ENCODE measurements at regions not wholly inside any gene's neighbourhood (a gene's known extent, or its start where the extent isn't known, plus 50 kb on each side); places are given as distances from the start of the nearest gene placed in this dataset.

DNA sequence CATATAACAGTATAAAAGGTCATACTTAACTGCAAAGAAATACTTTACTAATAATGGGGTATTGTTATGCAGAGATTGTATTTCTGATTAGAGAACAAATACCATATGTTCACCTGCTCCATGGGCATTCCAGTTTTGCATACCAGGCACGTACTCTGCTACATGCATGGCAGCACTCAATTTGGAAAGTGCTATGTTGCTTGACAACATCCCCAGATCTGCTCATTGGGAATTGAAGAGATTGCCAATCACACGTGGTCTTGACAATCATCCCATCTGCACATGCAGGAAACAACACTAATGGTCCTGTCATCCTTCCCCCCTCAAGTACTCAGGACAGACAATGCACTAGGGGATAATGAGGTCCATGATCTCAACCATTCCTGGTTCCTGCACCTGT is 63.4 kb upstream of the PDE4B start:
- no peak overlapping the region for H4K91ac ChIP-seq (ENCODE audit: low read length)
- no peaks in the 10 kb centered on the region for H3K79me1 ChIP-seq (replicated peaks; ENCODE audit: low read length, poor library complexity, severe bottlenecking)
- H2AK5ac ChIP-seq (ENCODE audit: low read length, severe bottlenecking), result no peak overlapping the region
- H2BK12ac ChIP-seq (ENCODE audit: low read length in 2 of 2), result no peak overlapping the region
- H2BK5ac ChIP-seq (ENCODE audit: low read depth, low read length, poor library complexity, severe bottlenecking), result no peak overlapping the region
- no peaks in the 10 kb centered on the region for H3K36me3 ChIP-seq (ENCODE audit: control insufficient read depth in 1 of 2, insufficient read depth in 2 of 2, low read depth in 1 of 2, low read length in 2 of 2)
- H3K4me3 ChIP-seq (ENCODE audit: insufficient read depth in 1 of 2, low read depth in 1 of 2, low read length in 2 of 2), result no peak overlapping the region
- no peak overlapping the region for H3K18ac ChIP-seq (ENCODE audit: low read depth in 1 of 2, low read length in 2 of 2)
- no peak overlapping the region for H2BK15ac ChIP-seq (ENCODE audit: low read depth, poor library complexity, severe bottlenecking)
- H3K14ac ChIP-seq (ENCODE audit: low read length in 2 of 2), result no peak overlapping the region
- H3K9me3 ChIP-seq (ENCODE audit: control insufficient read depth, low read length), result no peaks in the 10 kb centered on the region
- H3K4me1 ChIP-seq (ENCODE audit: control insufficient read depth, insufficient read depth, low read depth, low read length), result no peaks in the 10 kb centered on the region
- no peak for DNase-seq
- H3K27ac ChIP-seq (ENCODE audit: low read length, poor library complexity, severe bottlenecking), result no peak overlapping the region
- H3K4me2 ChIP-seq (ENCODE audit: low read length, poor library complexity, severe bottlenecking), result no peak overlapping the region
- H3K27me3 ChIP-seq (ENCODE audit: control insufficient read depth in 1 of 2, insufficient read depth in 1 of 2, low read length in 2 of 2), result peaks cover 0 to 17% of the 10 kb centered on the region in 2 experiments
- no peak overlapping the region for H2AFZ ChIP-seq (ENCODE audit: low read depth, low read length)
- H4K8ac ChIP-seq (ENCODE audit: low read length), result no peak overlapping the region
- H3K9ac ChIP-seq (ENCODE audit: low read length), result no peak overlapping the region
- no peak overlapping the region for H3K23ac ChIP-seq (ENCODE audit: low read length in 2 of 2)
- WGBS, result 61% methylated on average over 2 of the region's 2 CpGs
- H3K4ac ChIP-seq (ENCODE audit: low read depth in 1 of 2, low read length in 2 of 2), result no peak overlapping the region
- H2BK120ac ChIP-seq (ENCODE audit: low read depth, low read length), result no peak overlapping the region

GRCh38 chr1:65734979-65735378 is 57.7 kb upstream of the PDE4B start:
- H3K23ac ChIP-seq (ENCODE audit: low read length in 2 of 2), result no peak overlapping the region
- H4K8ac ChIP-seq (ENCODE audit: low read length), result no peak overlapping the region
- H3K79me1 ChIP-seq (replicated peaks; ENCODE audit: low read length, poor library complexity, severe bottlenecking), result no peaks in the 10 kb centered on the region
- H3K36me3 ChIP-seq (ENCODE audit: control insufficient read depth in 1 of 2, insufficient read depth in 2 of 2, low read depth in 1 of 2, low read length in 2 of 2), result no peaks in the 10 kb centered on the region
- H3K4me1 ChIP-seq (ENCODE audit: control insufficient read depth, insufficient read depth, low read depth, low read length), result no peaks in the 10 kb centered on the region
- no peak overlapping the region for H3K14ac ChIP-seq (ENCODE audit: low read length in 2 of 2)
- H2BK5ac ChIP-seq (ENCODE audit: low read depth, low read length, poor library complexity, severe bottlenecking), result no peak overlapping the region
- no peak overlapping the region for H4K91ac ChIP-seq (ENCODE audit: low read length)
- WGBS, result 81% methylated on average over 2 of the region's 2 CpGs
- H3K4me3 ChIP-seq (ENCODE audit: insufficient read depth in 1 of 2, low read depth in 1 of 2, low read length in 2 of 2), result no peak overlapping the region
- H2AK5ac ChIP-seq (ENCODE audit: low read length, severe bottlenecking), result no peak overlapping the region
- no peaks in the 10 kb centered on the region for H3K27me3 ChIP-seq (ENCODE audit: control insufficient read depth in 1 of 2, insufficient read depth in 1 of 2, low read length in 2 of 2)
- no peak overlapping the region for H2AFZ ChIP-seq (ENCODE audit: low read depth, low read length)
- H2BK120ac ChIP-seq (ENCODE audit: low read depth, low read length), result no peak overlapping the region
- DNase-seq, result no peak
- H3K27ac ChIP-seq (ENCODE audit: low read length, poor library complexity, severe bottlenecking), result no peak overlapping the region
- no peaks in the 10 kb centered on the region for H3K9me3 ChIP-seq (ENCODE audit: control insufficient read depth, low read length)
- no peak overlapping the region for H2BK15ac ChIP-seq (ENCODE audit: low read depth, poor library complexity, severe bottlenecking)
- H3K4ac ChIP-seq (ENCODE audit: low read depth in 1 of 2, low read length in 2 of 2), result no peak overlapping the region
- no peak overlapping the region for H2BK12ac ChIP-seq (ENCODE audit: low read length in 2 of 2)
- H3K18ac ChIP-seq (ENCODE audit: low read depth in 1 of 2, low read length in 2 of 2), result no peak overlapping the region
- no peak overlapping the region for H3K9ac ChIP-seq (ENCODE audit: low read length)
- H3K4me2 ChIP-seq (ENCODE audit: low read length, poor library complexity, severe bottlenecking), result no peak overlapping the region

- H3K18ac ChIP-seq (ENCODE audit: low read depth in 1 of 2, low read length in 2 of 2), result no peak overlapping the region
- no peak overlapping the region for H2BK5ac ChIP-seq (ENCODE audit: low read depth, low read length, poor library complexity, severe bottlenecking)
- H3K27ac ChIP-seq (ENCODE audit: low read length, poor library complexity, severe bottlenecking), result no peak overlapping the region
- no peaks in the 10 kb centered on the region for H3K36me3 ChIP-seq (ENCODE audit: control insufficient read depth in 1 of 2, insufficient read depth in 2 of 2, low read depth in 1 of 2, low read length in 2 of 2)
- H3K14ac ChIP-seq (ENCODE audit: low read length in 2 of 2), result no peak overlapping the region
- H2BK12ac ChIP-seq (ENCODE audit: low read length in 2 of 2), result no peak overlapping the region
- no peak overlapping the region for H3K4me2 ChIP-seq (ENCODE audit: low read length, poor library complexity, severe bottlenecking)
- H3K23ac ChIP-seq (ENCODE audit: low read length in 2 of 2), result no peak overlapping the region
- no peak for DNase-seq
- H3K4ac ChIP-seq (ENCODE audit: low read depth in 1 of 2, low read length in 2 of 2), result no peak overlapping the region
- no peak overlapping the region for H3K4me3 ChIP-seq (ENCODE audit: insufficient read depth in 1 of 2, low read depth in 1 of 2, low read length in 2 of 2)
- no peak overlapping the region for H2BK120ac ChIP-seq (ENCODE audit: low read depth, low read length)
- no peak overlapping the region for H2AFZ ChIP-seq (ENCODE audit: low read depth, low read length)
- H4K8ac ChIP-seq (ENCODE audit: low read length), result no peak overlapping the region
- no peak overlapping the region for H2BK15ac ChIP-seq (ENCODE audit: low read depth, poor library complexity, severe bottlenecking)
- H3K79me1 ChIP-seq (replicated peaks; ENCODE audit: low read length, poor library complexity, severe bottlenecking), result no peaks in the 10 kb centered on the region
- no peak overlapping the region for H3K9ac ChIP-seq (ENCODE audit: low read length)
- H3K4me1 ChIP-seq (ENCODE audit: control insufficient read depth, insufficient read depth, low read depth, low read length), result no peaks in the 10 kb centered on the region
- no peak overlapping the region for H2AK5ac ChIP-seq (ENCODE audit: low read length, severe bottlenecking)
- no peak overlapping the region for H4K91ac ChIP-seq (ENCODE audit: low read length)
- H3K27me3 ChIP-seq (ENCODE audit: control insufficient read depth in 1 of 2, insufficient read depth in 1 of 2, low read length in 2 of 2), result no peaks in the 10 kb centered on the region
- WGBS, result 72% methylated on average over 1 of the region's 2 CpGs
- H3K9me3 ChIP-seq (ENCODE audit: control insufficient read depth, low read length), result peaks cover 19% of the 10 kb centered on the region
Measured at GRCh38 chr1:65741993-65742392, 50.7 kb upstream of the PDE4B start.
